ENCODE measurements at regions not wholly inside any gene's neighbourhood (a gene's known extent, or its start where the extent isn't known, plus 50 kb on each side); places are given as distances from the start of the nearest gene placed in this dataset.

DNA sequence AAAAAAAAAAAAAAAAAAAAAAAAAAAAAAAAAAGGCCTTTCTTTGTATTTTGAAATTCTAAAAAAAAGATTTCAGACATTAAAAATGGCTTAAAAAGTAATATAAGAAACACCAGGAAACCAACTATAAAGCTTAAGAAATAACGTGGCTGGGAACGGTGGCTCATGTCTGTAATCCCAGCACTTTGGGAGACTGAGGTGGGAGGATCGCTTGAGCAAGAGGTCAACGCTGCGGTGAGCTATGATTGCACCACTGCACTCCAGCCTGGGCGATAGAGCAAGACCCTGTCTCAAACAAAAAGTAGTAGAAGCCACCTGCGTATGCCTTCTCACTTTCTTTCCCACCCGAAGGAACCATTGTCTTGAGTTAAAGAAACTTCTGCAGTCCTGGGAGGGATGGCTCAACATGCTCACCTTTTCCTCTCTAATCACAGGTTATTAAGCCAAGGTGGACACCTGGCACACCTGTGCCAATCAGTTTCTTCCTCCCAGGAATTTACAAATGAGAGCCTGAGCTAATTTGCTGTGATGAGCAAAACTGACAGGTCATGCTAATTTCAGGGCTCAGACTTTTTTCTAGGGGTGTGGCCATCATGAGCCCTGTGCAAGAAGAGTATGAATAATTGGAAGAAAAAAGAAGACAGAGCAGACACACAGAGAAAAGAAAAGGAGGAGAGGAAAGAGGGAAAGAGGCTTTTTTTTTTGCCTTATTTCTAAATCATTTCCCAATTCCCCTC, 72.0 kb upstream of the PARD3 start:
- H3K4me3 ChIP-seq (replicated peaks; ENCODE audit: insufficient read depth, low read length) = no peak overlapping the region
- DNase-seq (ENCODE audit: low read depth in 1 of 2, low spot score in 1 of 2) = no peak
- TF ChIP-seq, protein P1, sequence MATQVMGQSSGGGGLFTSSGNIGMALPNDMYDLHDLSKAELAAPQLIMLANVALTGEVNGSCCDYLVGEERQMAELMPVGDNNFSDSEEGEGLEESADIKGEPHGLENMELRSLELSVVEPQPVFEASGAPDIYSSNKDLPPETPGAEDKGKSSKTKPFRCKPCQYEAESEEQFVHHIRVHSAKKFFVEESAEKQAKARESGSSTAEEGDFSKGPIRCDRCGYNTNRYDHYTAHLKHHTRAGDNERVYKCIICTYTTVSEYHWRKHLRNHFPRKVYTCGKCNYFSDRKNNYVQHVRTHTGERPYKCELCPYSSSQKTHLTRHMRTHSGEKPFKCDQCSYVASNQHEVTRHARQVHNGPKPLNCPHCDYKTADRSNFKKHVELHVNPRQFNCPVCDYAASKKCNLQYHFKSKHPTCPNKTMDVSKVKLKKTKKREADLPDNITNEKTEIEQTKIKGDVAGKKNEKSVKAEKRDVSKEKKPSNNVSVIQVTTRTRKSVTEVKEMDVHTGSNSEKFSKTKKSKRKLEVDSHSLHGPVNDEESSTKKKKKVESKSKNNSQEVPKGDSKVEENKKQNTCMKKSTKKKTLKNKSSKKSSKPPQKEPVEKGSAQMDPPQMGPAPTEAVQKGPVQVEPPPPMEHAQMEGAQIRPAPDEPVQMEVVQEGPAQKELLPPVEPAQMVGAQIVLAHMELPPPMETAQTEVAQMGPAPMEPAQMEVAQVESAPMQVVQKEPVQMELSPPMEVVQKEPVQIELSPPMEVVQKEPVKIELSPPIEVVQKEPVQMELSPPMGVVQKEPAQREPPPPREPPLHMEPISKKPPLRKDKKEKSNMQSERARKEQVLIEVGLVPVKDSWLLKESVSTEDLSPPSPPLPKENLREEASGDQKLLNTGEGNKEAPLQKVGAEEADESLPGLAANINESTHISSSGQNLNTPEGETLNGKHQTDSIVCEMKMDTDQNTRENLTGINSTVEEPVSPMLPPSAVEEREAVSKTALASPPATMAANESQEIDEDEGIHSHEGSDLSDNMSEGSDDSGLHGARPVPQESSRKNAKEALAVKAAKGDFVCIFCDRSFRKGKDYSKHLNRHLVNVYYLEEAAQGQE (IDR thresholded peaks at IDR 0.05; ENCODE audit: insufficient replicate concordance, low read depth) = no peak
- TF ChIP-seq GABPA (IDR thresholded peaks at IDR 0.05; ENCODE audit: low read depth) = no peak
- no peaks in the 10 kb centered on the region for H3K27me3 ChIP-seq (ENCODE audit: insufficient read depth, poor library complexity, severe bottlenecking)
- H3K27ac ChIP-seq (replicated peaks) = no peak overlapping the region

DNA sequence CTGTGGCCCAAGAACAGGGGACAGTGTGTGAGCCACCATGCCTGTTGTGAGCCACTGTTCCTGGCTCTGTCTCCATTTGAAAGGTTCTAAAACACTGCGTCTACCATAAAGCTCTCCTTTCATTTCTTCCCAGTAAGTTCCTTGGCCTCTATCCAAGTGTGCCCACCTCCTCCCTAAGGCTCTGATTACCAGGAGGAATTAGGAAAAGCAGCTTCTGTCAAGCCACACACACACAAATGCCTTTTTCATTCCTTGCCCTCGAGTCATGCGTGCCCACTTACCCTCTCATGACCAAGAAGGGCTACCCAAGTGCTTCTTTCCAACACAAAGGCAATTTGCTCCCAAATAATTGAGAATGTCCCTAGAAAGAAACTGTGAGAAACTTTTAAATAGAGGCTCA, 70.8 kb upstream of the PARD3 start:
- DNase-seq (ENCODE audit: low read depth in 1 of 2, low spot score in 1 of 2) = no peak
- Histone ChIP-seq H3K4me3 (replicated peaks; ENCODE audit: insufficient read depth, low read length) (no peak overlapping the region), H3K27ac (replicated peaks) (no peak overlapping the region), H3K27me3 (ENCODE audit: insufficient read depth, poor library complexity, severe bottlenecking) (no peaks in the 10 kb centered on the region)
- TF ChIP-seq GABPA (IDR thresholded peaks at IDR 0.05; ENCODE audit: low read depth) = no peak
- TF ChIP-seq, protein P1 (IDR thresholded peaks at IDR 0.05; ENCODE audit: insufficient replicate concordance, low read depth) = no peak
- no peak for TF ChIP-seq POLR2AphosphoS5 (IDR thresholded peaks at IDR 0.05; ENCODE audit: low read depth)
- TF ChIP-seq, protein P2, sequence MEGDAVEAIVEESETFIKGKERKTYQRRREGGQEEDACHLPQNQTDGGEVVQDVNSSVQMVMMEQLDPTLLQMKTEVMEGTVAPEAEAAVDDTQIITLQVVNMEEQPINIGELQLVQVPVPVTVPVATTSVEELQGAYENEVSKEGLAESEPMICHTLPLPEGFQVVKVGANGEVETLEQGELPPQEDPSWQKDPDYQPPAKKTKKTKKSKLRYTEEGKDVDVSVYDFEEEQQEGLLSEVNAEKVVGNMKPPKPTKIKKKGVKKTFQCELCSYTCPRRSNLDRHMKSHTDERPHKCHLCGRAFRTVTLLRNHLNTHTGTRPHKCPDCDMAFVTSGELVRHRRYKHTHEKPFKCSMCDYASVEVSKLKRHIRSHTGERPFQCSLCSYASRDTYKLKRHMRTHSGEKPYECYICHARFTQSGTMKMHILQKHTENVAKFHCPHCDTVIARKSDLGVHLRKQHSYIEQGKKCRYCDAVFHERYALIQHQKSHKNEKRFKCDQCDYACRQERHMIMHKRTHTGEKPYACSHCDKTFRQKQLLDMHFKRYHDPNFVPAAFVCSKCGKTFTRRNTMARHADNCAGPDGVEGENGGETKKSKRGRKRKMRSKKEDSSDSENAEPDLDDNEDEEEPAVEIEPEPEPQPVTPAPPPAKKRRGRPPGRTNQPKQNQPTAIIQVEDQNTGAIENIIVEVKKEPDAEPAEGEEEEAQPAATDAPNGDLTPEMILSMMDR (IDR thresholded peaks at IDR 0.05; ENCODE audit: insufficient read depth, low read length) = no peak
- TF ChIP-seq SPI1 (IDR thresholded peaks at IDR 0.05; ENCODE audit: borderline replicate concordance, low read depth) = no peak

DNA sequence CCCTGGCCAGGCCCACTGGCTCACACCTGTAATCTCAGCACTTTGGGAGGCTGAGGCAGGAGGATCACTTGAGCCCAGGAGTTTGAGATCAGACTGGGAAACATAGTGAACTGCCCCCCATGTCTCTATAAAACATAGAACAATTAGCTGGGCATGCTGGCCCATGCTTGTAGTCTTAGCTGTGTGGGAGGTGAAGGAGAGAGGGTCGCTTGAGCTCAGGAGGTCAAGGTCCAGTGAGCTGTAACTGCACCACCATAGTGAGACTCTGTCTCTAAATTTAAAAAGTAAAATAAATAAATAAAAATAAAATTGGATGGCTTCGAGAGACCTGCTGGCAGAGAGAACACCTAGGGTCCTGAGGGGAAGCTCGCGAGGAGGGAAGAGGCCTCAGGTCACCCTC, 69.9 kb upstream of the PARD3 start:
- DNase-seq (ENCODE audit: low read depth in 1 of 2, low spot score in 1 of 2) = no peak

More for the DNA sequence above, 69.9 kb upstream of the PARD3 start:
- Histone ChIP-seq H3K4me3 (replicated peaks; ENCODE audit: insufficient read depth, low read length) (no peak overlapping the region), H3K27me3 (ENCODE audit: insufficient read depth, poor library complexity, severe bottlenecking) (no peaks in the 10 kb centered on the region), H3K27ac (replicated peaks) (no peak overlapping the region)
- TF ChIP-seq POLR2AphosphoS5 (IDR thresholded peaks at IDR 0.05; ENCODE audit: low read depth) (no peak), GABPA (IDR thresholded peaks at IDR 0.05; ENCODE audit: low read depth) (no peak), SPI1 (IDR thresholded peaks at IDR 0.05; ENCODE audit: borderline replicate concordance, low read depth) (no peak)
- TF ChIP-seq, protein P1 (IDR thresholded peaks at IDR 0.05; ENCODE audit: insufficient replicate concordance, low read depth) = no peak
- TF ChIP-seq, protein P2 (IDR thresholded peaks at IDR 0.05; ENCODE audit: insufficient read depth, low read length) = no peak

Measured in HL-60 (cell line).